H1 (cell line): ENCODE measurements at regions not wholly inside any gene's neighbourhood (a gene's known extent, or its start where the extent isn't known, plus 50 kb on each side); places are given as distances from the start of the nearest gene placed in this dataset.

ENCODE experiments used
- CTCF ChIA-PET: fragments of 300-600 bp; sonication (Branson Sonifier 250); formaldehyde crosslinking; loops from one replicate; lab custom pipeline; 2021; ENCODE audit not compliant: partially characterized antibody; lab: Charles Lee
- POLR2A ChIA-PET: fragments of 300-600 bp; sonication (Branson Sonifier 250); formaldehyde crosslinking; loops from one replicate; lab custom pipeline; 2021; ENCODE audit warnings: inconsistent platforms; ENCODE audit not compliant: partially characterized antibody; lab: Charles Lee
- DNase-seq, 2 experiments: peaks; one replicate each; pipeline versions ENCODE4 v3.0.0 to v3.0.0-alpha.2; 2010 to 2022; ENCODE audit warnings: low spot score in 2 of 2, low read depth in 1 of 2, mixed read lengths in 1 of 2
- FAIRE-seq: peaks from 2 replicates; lab custom pipeline; 2011; peaks lifted over from hg19 to GRCh38; lab: Jason Lieb, UNC
- H2AFZ ChIP-seq: 2 replicates; pipeline ENCODE4 v1.8.1; 2012; ENCODE audit warnings: low read length, inconsistent platforms
- H2AK5ac ChIP-seq: 2 replicates; pipeline ENCODE4 v1.6.1; 2013; ENCODE audit warnings: low read depth, low read length
- H2BK120ac ChIP-seq: replicated peaks from 2 replicates; pipeline ENCODE3; 2013; ENCODE audit warnings: low read depth, low read length, inconsistent platforms
- H2BK12ac ChIP-seq: 2 replicates; pipeline ENCODE4 v1.6.1; 2013; ENCODE audit warnings: low read depth, low read length
- H2BK15ac ChIP-seq: 2 replicates; pipeline ENCODE4 v1.6.1; 2013; ENCODE audit warnings: low read length
- H2BK20ac ChIP-seq: 2 replicates; pipeline ENCODE4 v1.6.1; 2013; ENCODE audit warnings: low read length
- H2BK5ac ChIP-seq: 2 replicates; pipeline ENCODE4 v1.6.1; 2013; ENCODE audit warnings: low read depth, low read length
- H3K14ac ChIP-seq: 2 replicates; pipeline ENCODE4 v1.6.1; 2013; ENCODE audit warnings: inconsistent platforms; ENCODE audit not compliant: insufficient read length
- H3K18ac ChIP-seq: 2 replicates; pipeline ENCODE4 v1.6.1; 2013; ENCODE audit warnings: low read length; ENCODE audit errors: extremely low read depth
- H3K23ac ChIP-seq: 2 replicates; pipeline ENCODE4 v1.6.1; 2013; ENCODE audit warnings: inconsistent platforms; ENCODE audit not compliant: insufficient read length
- H3K23me2 ChIP-seq: 2 replicates; pipeline ENCODE4 v1.6.1; 2013; ENCODE audit warnings: low read depth, low read length
- H3K27ac ChIP-seq: 2 replicates; pipeline ENCODE4 v1.6.1; 2011; ENCODE audit warnings: low read depth, low read length, inconsistent platforms
- H3K27me3 ChIP-seq, 4 experiments: replicated peaks in 1 of 4; 1 replicate in 1 of 4; 2 replicates in 3 of 4; pipeline versions ENCODE4 v1.6.1 to v1.8.1; 2011 to 2013; ENCODE audit warnings: low read length in 3 of 4, mild to moderate bottlenecking in 3 of 4, inconsistent platforms in 2 of 4, mixed read lengths in 2 of 4, moderate library complexity in 1 of 4; ENCODE audit not compliant: control insufficient read depth in 3 of 4, insufficient read depth in 3 of 4; ENCODE audit errors: extremely low read depth in 1 of 4
- H3K36me3 ChIP-seq, 4 experiments: 2 replicates each; pipeline versions ENCODE4 v1.6.1 to v1.8.1; 2011 to 2013; ENCODE audit warnings: mild to moderate bottlenecking in 4 of 4, low read length in 3 of 4, moderate library complexity in 2 of 4, control low read depth in 1 of 4, inconsistent platforms in 1 of 4; ENCODE audit not compliant: insufficient read depth in 4 of 4, control insufficient read depth in 2 of 4
- H3K4ac ChIP-seq: replicated peaks from 2 replicates; pipeline ENCODE3; 2013; ENCODE audit warnings: low read length, low read depth, mixed read lengths, inconsistent platforms; ENCODE audit not compliant: insufficient read length
- H3K4me1 ChIP-seq, 4 experiments: replicated peaks in 1 of 4; 1 replicate in 1 of 4; 2 replicates in 3 of 4; pipeline versions ENCODE4 v1.6.1 to v1.8.1; 2011 to 2013; ENCODE audit warnings: low read length in 3 of 4, inconsistent platforms in 2 of 4, mixed read lengths in 1 of 4; ENCODE audit not compliant: insufficient read depth in 4 of 4, control insufficient read depth in 3 of 4
- H3K4me2 ChIP-seq, 2 experiments: 2 replicates each; pipeline versions ENCODE4 v1.6.1 to v1.8.1; 2011 to 2013; ENCODE audit warnings: low read depth in 2 of 2, low read length in 2 of 2, control low read depth in 1 of 2, inconsistent platforms in 1 of 2, mild to moderate bottlenecking in 1 of 2; ENCODE audit not compliant: insufficient read depth in 1 of 2
- H3K4me3 ChIP-seq, 4 experiments: fragments of 200-600, 300-600 bp in 1 of 4; sonication (generic), shearing (Covaris generic), sonication (Bioruptor Twin) in 1 of 4; 2 replicates each; pipeline versions ENCODE4 v1.5.1 to v1.8.1; 2011 to 2016; ENCODE audit warnings: low read length in 4 of 4, low read depth in 3 of 4, control low read depth in 2 of 4, inconsistent platforms in 2 of 4, mild to moderate bottlenecking in 2 of 4, mixed read lengths in 1 of 4, moderate library complexity in 1 of 4; ENCODE audit not compliant: insufficient read depth in 2 of 4; ENCODE audit errors: extremely low read depth in 1 of 4
- H3K56ac ChIP-seq: replicated peaks from 2 replicates; pipeline ENCODE3; 2013; ENCODE audit warnings: low read depth, mild to moderate bottlenecking, mixed read lengths, low read length, inconsistent platforms; ENCODE audit not compliant: insufficient read length
- H3K79me1 ChIP-seq: 2 replicates; pipeline ENCODE4 v1.6.1; 2013; ENCODE audit warnings: low read depth, low read length, control low read depth
- H3K79me2 ChIP-seq, 2 experiments: 2 replicates each; pipeline versions ENCODE4 v1.6.1 to v1.8.1; 2012 to 2013; ENCODE audit warnings: low read length in 2 of 2, mild to moderate bottlenecking in 2 of 2, inconsistent platforms in 1 of 2; ENCODE audit not compliant: insufficient read depth in 2 of 2, control insufficient read depth in 1 of 2
- H3K9ac ChIP-seq, 4 experiments: replicated peaks in 1 of 4; 1 replicate in 1 of 4; 2 replicates in 3 of 4; pipeline versions ENCODE4 v1.6.1 to v1.8.1; 2011 to 2013; ENCODE audit warnings: low read depth in 3 of 4, low read length in 3 of 4, control low read depth in 2 of 4, mild to moderate bottlenecking in 2 of 4, moderate library complexity in 2 of 4, inconsistent platforms in 1 of 4; ENCODE audit errors: extremely low read depth in 1 of 4
- H3K9me3 ChIP-seq, 2 experiments: 2 replicates each; pipeline versions ENCODE4 v1.6.1 to v1.8.1; 2012 to 2013; ENCODE audit warnings: mild to moderate bottlenecking in 2 of 2, moderate library complexity in 2 of 2, control low read depth in 1 of 2, inconsistent platforms in 1 of 2, low read depth in 1 of 2, low read length in 1 of 2, mixed read lengths in 1 of 2; ENCODE audit not compliant: insufficient read depth in 2 of 2
- H4K20me1 ChIP-seq, 2 experiments: replicated peaks in 1 of 2; 2 replicates each; pipeline versions ENCODE3 to v1.8.1; 2011 to 2013; ENCODE audit warnings: inconsistent platforms in 2 of 2, low read length in 2 of 2, mild to moderate bottlenecking in 1 of 2; ENCODE audit not compliant: insufficient read depth in 2 of 2, control insufficient read depth in 1 of 2
- H4K5ac ChIP-seq: 2 replicates; pipeline ENCODE4 v1.6.1; 2013; ENCODE audit warnings: low read length, low read depth, mixed read lengths, inconsistent platforms; ENCODE audit not compliant: insufficient read length
- H4K8ac ChIP-seq: 2 replicates; pipeline ENCODE4 v1.8.0; 2013; ENCODE audit warnings: mild to moderate bottlenecking, moderate library complexity, low read length, inconsistent platforms; ENCODE audit not compliant: insufficient read depth; ENCODE audit errors: extremely low read depth
- H4K91ac ChIP-seq: replicated peaks from 2 replicates; pipeline ENCODE3; 2013; ENCODE audit warnings: low read length, mixed read lengths, inconsistent platforms; ENCODE audit not compliant: insufficient read length
- EZH2 ChIP-seq: fragments of 200-600 bp; sonication (generic); IDR thresholded peaks from 2 replicates; pipeline ENCODE4 v1.7.1; 2012; ENCODE audit warnings: low read depth, mild to moderate bottlenecking, moderate library complexity, low read length, inconsistent platforms; ENCODE audit not compliant: severe bottlenecking
- YY1 ChIP-seq: IDR thresholded peaks from 2 replicates; pipeline ENCODE4 v1.6.1; 2011; ENCODE audit warnings: low read depth, mild to moderate bottlenecking, low read length
- WGBS, 2 experiments: shearing (Covaris generic) in 1 of 2; methylation state at CpG; one replicate each; pipeline versions ENCODE4 v1.1.6 to v1.1.7; 2013 to 2015; ENCODE audit warnings: low lambda C conversion rate in 2 of 2, mixed read lengths in 2 of 2, inconsistent platforms in 1 of 2, low coverage in 1 of 2, missing lambda C conversion rate in 1 of 2; ENCODE audit not compliant: insufficient replicate concordance in 2 of 2, insufficient coverage in 1 of 2, insufficient read length in 1 of 2; ENCODE audit errors: extremely low coverage in 1 of 2, missing lambda C conversion rate in 1 of 2; 5-methylcytosine and 5-hydroxymethylcytosine counted together

DNA sequence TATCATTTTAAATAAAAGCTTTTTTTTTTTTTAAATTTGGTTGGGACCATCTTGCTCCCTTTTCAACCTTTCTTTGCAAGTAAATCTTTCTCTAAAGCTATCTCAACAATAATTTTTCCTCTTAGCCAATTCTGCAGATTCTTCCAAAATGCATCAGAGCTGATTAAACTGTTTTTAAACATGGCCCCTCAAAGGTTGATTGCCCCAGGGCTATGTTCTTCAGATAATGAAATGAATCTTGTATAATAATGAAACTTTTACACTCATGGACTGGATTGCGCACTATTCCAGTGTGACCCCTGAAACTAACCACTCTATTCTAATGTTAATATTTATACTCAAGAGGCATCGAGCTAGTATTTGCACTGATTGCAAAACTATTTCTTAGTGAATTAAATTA, 222.8 kb upstream of the PRDM9 start:
- Histone ChIP-seq H2BK5ac (no peak overlapping the region), H3K4ac (no peak overlapping the region), H2BK120ac (no peak overlapping the region), H4K91ac (no peak overlapping the region), H3K9ac (no peak overlapping the region), H3K79me1 (no peaks in the 10 kb centered on the region), H3K36me3 (no peaks in the 10 kb centered on the region), H2BK20ac (no peak overlapping the region), H3K4me3 (no peak overlapping the region), H3K4me2 (no peak overlapping the region), H3K23me2 (no peaks in the 10 kb centered on the region), H3K18ac (no peak overlapping the region), H3K9me3 (no peaks in the 10 kb centered on the region), H4K8ac (no peak overlapping the region), H3K79me2 (no peaks in the 10 kb centered on the region), H3K27ac (no peak overlapping the region), H3K23ac (no peak overlapping the region), H4K5ac (no peak overlapping the region), H2AK5ac (no peak overlapping the region), H4K20me1 (no peaks in the 10 kb centered on the region), H3K56ac (no peak overlapping the region), H2BK12ac (no peak overlapping the region), H3K14ac (no peak overlapping the region), H3K27me3 (no peaks in the 10 kb centered on the region), H2BK15ac (no peak overlapping the region), H2AFZ (no peak overlapping the region), H3K4me1 (no peaks in the 10 kb centered on the region)
- FAIRE-seq (no peak), DNase-seq (no peak)
- ChIA-PET CTCF (interaction anchor here (0.9 kb wide), 1 partner anchor 76 kb away, joined by 3 read pairs; no protein-coding TSS in a partner anchor), POLR2A (no interaction called here)
- 98% methylated on average over 2 of the region's 2 CpGs; no CpG with 5 or more reads in 1 of the 2 experiments for WGBS, 2 experiments
- TF ChIP-seq EZH2 = no peak
- TF ChIP-seq YY1 = no peak
